ENCODE measurements at regions not wholly inside any gene's neighbourhood (a gene's known extent, or its start where the extent isn't known, plus 50 kb on each side); places are given as distances from the start of the nearest gene placed in this dataset.
A peak's percentile ranks its signal among the peaks of the same experiment; 100 is the strongest.

GRCh38 chr13:29926098-29926476, 75.7 kb upstream of the UBL3 start:
- no peak for DNase-seq (ENCODE audit: low read depth)

- peak; percentile 93 for DNase-seq (ENCODE audit: low read depth)
Observed at GRCh38 chr13:29925457-29926097, 75.2 kb upstream of the UBL3 start.

GRCh38 chr13:29924482-29925350, 74.3 kb upstream of the UBL3 start:
- DNase-seq (ENCODE audit: low read depth) = peak; percentile 71

- peak; percentile 99 for DNase-seq (ENCODE audit: low read depth)
Observed at GRCh38 chr13:29923554-29924481, 73.4 kb upstream of the UBL3 start.

- peak; percentile 65 for DNase-seq (ENCODE audit: low read depth)
Observed at GRCh38 chr13:29922896-29923295, 72.5 kb upstream of the UBL3 start.

GRCh38 chr13:29922281-29922821, 71.9 kb upstream of the UBL3 start:
- peak; percentile 69 for DNase-seq (ENCODE audit: low read depth)

GRCh38 chr13:29921542-29921941, 71.1 kb upstream of the UBL3 start:
- DNase-seq (ENCODE audit: low read depth) = no peak

GRCh38 chr13:29920025-29920643, 69.7 kb upstream of the UBL3 start:
- no peak for DNase-seq (ENCODE audit: low read depth)

- peak; percentile 85 for DNase-seq (ENCODE audit: low read depth)
Observed at GRCh38 chr13:29918845-29919244, 68.4 kb upstream of the UBL3 start.

- peak; percentile 22 for DNase-seq (ENCODE audit: low read depth)
Observed at GRCh38 chr13:29917650-29918049, 67.2 kb upstream of the UBL3 start.

GRCh38 chr13:29914581-29914980, 64.2 kb upstream of the UBL3 start:
- no peak for DNase-seq (ENCODE audit: low read depth)

- no peak for DNase-seq (ENCODE audit: low read depth)
Observed at GRCh38 chr13:29911781-29912418, 61.5 kb upstream of the UBL3 start.

- DNase-seq (ENCODE audit: low read depth) = peak; percentile 75
Observed at GRCh38 chr13:29909975-29910674, 59.7 kb upstream of the UBL3 start.

- DNase-seq (ENCODE audit: low read depth) = no peak
Observed at GRCh38 chr13:29909081-29909730, 58.8 kb upstream of the UBL3 start.

- DNase-seq (ENCODE audit: low read depth) = no peak
Observed at GRCh38 chr13:29908416-29909080, 58.1 kb upstream of the UBL3 start.

- no peak for DNase-seq (ENCODE audit: low read depth)
Observed at GRCh38 chr13:29907670-29908069, 57.3 kb upstream of the UBL3 start.

- no peak for DNase-seq (ENCODE audit: low read depth)
Observed at GRCh38 chr13:29906432-29907011, 56.1 kb upstream of the UBL3 start.

- peak; percentile 74 for DNase-seq (ENCODE audit: low read depth)
Observed at GRCh38 chr13:29905845-29906244, 55.4 kb upstream of the UBL3 start.

GRCh38 chr13:29903996-29904395, 53.6 kb upstream of the UBL3 start:
- no peak for DNase-seq (ENCODE audit: low read depth)
